ENCODE measurements at regions not wholly inside any gene's neighbourhood (a gene's known extent, or its start where the extent isn't known, plus 50 kb on each side); places are given as distances from the start of the nearest gene placed in this dataset.

- peaks cover 5% of the 10 kb centered on the region for H3K9me3 Mint-ChIP-seq
- H3K36me3 Mint-ChIP-seq, result no peaks in the 10 kb centered on the region
- no peak for DNase-seq (ENCODE audit: extremely low spot score, unreplicated experiment)
- H3K27ac Mint-ChIP-seq, result no peak overlapping the region
- no peak for TF ChIP-seq CTCF (conservative IDR thresholded peaks at IDR 0.05)
- peaks cover 22% of the 10 kb centered on the region for H3K4me1 Mint-ChIP-seq (ENCODE audit: unreplicated experiment)
- H3K4me3 Mint-ChIP-seq, result no peak overlapping the region
- H3K27me3 Mint-ChIP-seq, result no peaks in the 10 kb centered on the region
Observed at GRCh38 chr14:51474854-51475253, 176.9 kb upstream of the FRMD6 start.

GRCh38 chr14:51478175-51478621, 173.5 kb upstream of the FRMD6 start:
- Mint-ChIP-seq H3K4me1 (ENCODE audit: unreplicated experiment) (peaks cover 14% of the 10 kb centered on the region), H3K27me3 (no peaks in the 10 kb centered on the region), H3K9me3 (no peaks in the 10 kb centered on the region), H3K4me3 (no peak overlapping the region), H3K36me3 (no peaks in the 10 kb centered on the region), H3K27ac (no peak overlapping the region)
- DNase-seq (ENCODE audit: extremely low spot score, unreplicated experiment), result no peak
- no peak for TF ChIP-seq CTCF (conservative IDR thresholded peaks at IDR 0.05)

GRCh38 chr14:51479584-51480325, 172.0 kb upstream of the FRMD6 start:
- DNase-seq (ENCODE audit: extremely low spot score, unreplicated experiment), result no peak
- TF ChIP-seq CTCF (conservative IDR thresholded peaks at IDR 0.05), result no peak
- H3K9me3 Mint-ChIP-seq, result no peaks in the 10 kb centered on the region
- no peak overlapping the region for H3K27ac Mint-ChIP-seq
- H3K4me3 Mint-ChIP-seq, result no peak overlapping the region
- no peaks in the 10 kb centered on the region for H3K36me3 Mint-ChIP-seq
- H3K27me3 Mint-ChIP-seq, result no peaks in the 10 kb centered on the region
- peaks cover 4% of the 10 kb centered on the region for H3K4me1 Mint-ChIP-seq (ENCODE audit: unreplicated experiment)

- Mint-ChIP-seq H3K27me3 (no peaks in the 10 kb centered on the region), H3K4me3 (no peak overlapping the region), H3K36me3 (no peaks in the 10 kb centered on the region), H3K9me3 (no peaks in the 10 kb centered on the region), H3K27ac (no peak overlapping the region), H3K4me1 (ENCODE audit: unreplicated experiment) (peaks cover 4% of the 10 kb centered on the region)
- TF ChIP-seq CTCF (conservative IDR thresholded peaks at IDR 0.05), result no peak
- DNase-seq (ENCODE audit: extremely low spot score, unreplicated experiment), result no peak
Observed at GRCh38 chr14:51481643-51482042, 170.1 kb upstream of the FRMD6 start.

GRCh38 chr14:51482102-51482501, 169.6 kb upstream of the FRMD6 start:
- Mint-ChIP-seq H3K36me3 (no peaks in the 10 kb centered on the region), H3K9me3 (no peaks in the 10 kb centered on the region), H3K4me3 (no peak overlapping the region)

More at GRCh38 chr14:51482102-51482501, 169.6 kb upstream of the FRMD6 start:
- peaks cover 4% of the 10 kb centered on the region for H3K4me1 Mint-ChIP-seq (ENCODE audit: unreplicated experiment)
- no peak overlapping the region for H3K27ac Mint-ChIP-seq
- no peaks in the 10 kb centered on the region for H3K27me3 Mint-ChIP-seq
- DNase-seq (ENCODE audit: extremely low spot score, unreplicated experiment), result no peak
- TF ChIP-seq CTCF (conservative IDR thresholded peaks at IDR 0.05), result no peak
